ENCODE measurements at regions not wholly inside any gene's neighbourhood (a gene's known extent, or its start where the extent isn't known, plus 50 kb on each side); places are given as distances from the start of the nearest gene placed in this dataset.

DNA sequence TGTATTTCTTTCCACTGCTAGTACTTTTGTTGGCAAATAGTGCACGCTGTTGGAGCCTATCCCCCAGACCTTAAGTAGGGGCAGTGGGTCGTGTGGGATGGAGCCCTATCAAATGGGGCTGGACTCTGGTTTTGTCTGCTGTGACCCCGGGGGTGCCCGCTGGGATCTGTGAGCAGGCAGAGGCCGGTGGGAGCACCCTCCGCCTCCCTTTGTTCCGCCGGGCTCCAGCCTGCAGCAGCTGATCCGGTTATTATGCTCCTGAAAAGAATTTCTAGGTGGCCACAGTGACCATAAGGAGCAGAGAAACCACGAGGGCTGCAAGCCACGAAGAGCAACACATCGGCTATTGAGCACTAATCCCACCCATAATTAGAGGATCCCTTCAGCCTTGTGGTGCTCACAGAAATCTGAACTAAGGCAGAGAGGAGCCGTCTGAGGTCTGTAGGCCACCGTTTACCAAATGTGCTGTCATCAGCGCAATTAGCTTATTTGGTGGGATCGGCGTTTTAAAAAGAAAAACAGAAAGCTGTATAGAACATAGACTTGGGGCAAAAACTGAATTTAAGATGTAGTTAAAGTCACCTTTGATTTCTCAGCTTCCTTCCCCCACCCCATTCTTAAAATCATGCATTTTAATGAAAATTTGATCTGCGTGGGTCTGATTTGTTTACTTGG, 598.3 kb upstream of the JAG1 start:
- Histone ChIP-seq H2BK20ac (ENCODE audit: low read depth, low read length) (peak overlapping the region; percentile 4; the same call in 1 of the 2 replicates), H4K91ac (ENCODE audit: insufficient read depth, low read depth, low read length) (0 out of 2 replicates have a peak overlapping the region, but pooled peaks have one; percentile 11), H2BK15ac (ENCODE audit: low read depth, low read length) (no peak overlapping the region; the same call in 2 of the 3 replicates), H3K18ac (ENCODE audit: low read depth, low read length) (no peak overlapping the region), H3K36me3 (ENCODE audit: control insufficient read depth, insufficient read depth, low read length) (no peaks in the 10 kb centered on the region), H2BK5ac (ENCODE audit: low read depth, low read length, poor library complexity, severe bottlenecking) (no peak overlapping the region), H4K5ac (ENCODE audit: low read depth, low read length) (no peak overlapping the region), H3K9me1 (ENCODE audit: insufficient read depth, low read length) (peaks cover 5% of the 10 kb centered on the region), H2AFZ (replicated peaks; ENCODE audit: low read length, poor library complexity) (no peak overlapping the region), H2AK5ac (ENCODE audit: low read depth, low read length) (no peak overlapping the region; the same call in 1 of the 2 replicates), H3K27me3 (ENCODE audit: control insufficient read depth, insufficient read depth, low read length) (no peaks in the 10 kb centered on the region), H3K4ac (ENCODE audit: low read depth, low read length) (no peak overlapping the region), H2BK120ac (ENCODE audit: low read depth, low read length) (no peak overlapping the region; the same call in 1 of the 2 replicates), H4K20me1 (ENCODE audit: insufficient read depth, low read length) (no peaks in the 10 kb centered on the region), H3K9me3 (ENCODE audit: control insufficient read depth, insufficient read depth, low read length) (no peaks in the 10 kb centered on the region), H3K4me2 (ENCODE audit: low read depth, low read length) (no peak overlapping the region), H3K9ac (ENCODE audit: low read depth, low read length) (no peak overlapping the region), H3K14ac (replicated peaks; ENCODE audit: low read depth, low read length) (0 out of 2 replicates have a peak overlapping the region, but pooled peaks have one; percentile 40), H3K27ac (ENCODE audit: insufficient read depth, low read length) (no peak overlapping the region), H4K8ac (ENCODE audit: low read depth in 2 of 2, low read length in 2 of 2) (no peak overlapping the region), H3K4me1 (ENCODE audit: control insufficient read depth, insufficient read depth, low read length) (peaks cover 4% of the 10 kb centered on the region), H3K79me1 (ENCODE audit: low read depth in 1 of 2, low read length in 2 of 2) (0 out of 4 replicates have a peak, but pooled peaks cover 0 to 3% of the 10 kb centered on the region in 2 experiments), H3K4me3 (ENCODE audit: insufficient read depth, low read depth, low read length) (no peak overlapping the region), H2AK9ac (replicated peaks; ENCODE audit: low read depth, low read length, poor library complexity) (peak overlapping the region; percentile 23), H3K23ac (ENCODE audit: low read depth, low read length) (no peak overlapping the region), H3K56ac (ENCODE audit: extremely low read depth, insufficient read depth, low read length) (no peak overlapping the region)
- 100% methylated on average over 3 of the region's 18 CpGs; no CpG with 5 or more reads in 1 of the 2 experiments for WGBS, 2 experiments (ENCODE audit: extremely low coverage in 2 of 2, insufficient read length in 1 of 2)
- intact Hi-C loops (cut with micrococcal nuclease) (loop anchor here (2.0 to 5.0 kb wide), 3 partner anchors 347 to 805 kb away; no protein-coding TSS in a partner anchor), in situ Hi-C loops (cut with MboI; ENCODE audit: low sequenced_read_pairs) (loop anchor here (5.0 to 10.0 kb wide), 3 partner anchors 607 to 807 kb away; no protein-coding TSS in a partner anchor), dilution Hi-C loops (cut with HindIII; ENCODE audit: low sequenced_read_pairs, unreplicated experiment) (no loop called here)
- TF ChIP-seq FOS (IDR thresholded peaks at IDR 0.05; ENCODE audit: low read depth, low read length) (no peak), MAFK (IDR thresholded peaks at IDR 0.05; ENCODE audit: low read depth, low read length) (peak; percentile 85), MAZ (IDR thresholded peaks at IDR 0.05; ENCODE audit: borderline replicate concordance, low read depth, low read length) (no peak)
- TF ChIP-seq, protein P1, sequence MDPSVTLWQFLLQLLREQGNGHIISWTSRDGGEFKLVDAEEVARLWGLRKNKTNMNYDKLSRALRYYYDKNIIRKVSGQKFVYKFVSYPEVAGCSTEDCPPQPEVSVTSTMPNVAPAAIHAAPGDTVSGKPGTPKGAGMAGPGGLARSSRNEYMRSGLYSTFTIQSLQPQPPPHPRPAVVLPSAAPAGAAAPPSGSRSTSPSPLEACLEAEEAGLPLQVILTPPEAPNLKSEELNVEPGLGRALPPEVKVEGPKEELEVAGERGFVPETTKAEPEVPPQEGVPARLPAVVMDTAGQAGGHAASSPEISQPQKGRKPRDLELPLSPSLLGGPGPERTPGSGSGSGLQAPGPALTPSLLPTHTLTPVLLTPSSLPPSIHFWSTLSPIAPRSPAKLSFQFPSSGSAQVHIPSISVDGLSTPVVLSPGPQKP (IDR thresholded peaks at IDR 0.05; ENCODE audit: borderline replicate concordance, low read depth, low read length): no peak
- BruUV-seq (replicated peaks): no TSS peak
- ChIA-PET POLR2A (ENCODE audit: unreplicated experiment) (no interaction called here), CTCF (no interaction called here)
- DNase-seq (no peak), ATAC-seq (ENCODE audit: low read depth) (no peak)
